ENCODE measurements at regions not wholly inside any gene's neighbourhood (a gene's known extent, or its start where the extent isn't known, plus 50 kb on each side); places are given as distances from the start of the nearest gene placed in this dataset.

- Histone ChIP-seq H3K9ac (ENCODE audit: low read depth in 2 of 2, low read length in 2 of 2) (no peak overlapping the region), H3K4me1 (no peaks in the 10 kb centered on the region), H3K27ac (no peak overlapping the region), H3K36me3 (no peaks in the 10 kb centered on the region), H3K9me3 (no peaks in the 10 kb centered on the region), H3K27me3 (no peaks in the 10 kb centered on the region), H3K4me3 (no peak overlapping the region)
- intact Hi-C loops (cut with DNase I) = no loop called here
- TF ChIP-seq CTCF (IDR thresholded peaks at IDR 0.05) = no peak
- DNase-seq = no peak
Measured at GRCh38 chr6:167735951-167736288, 90.8 kb upstream of the AFDN start.

- intact Hi-C loops (cut with DNase I) = no loop called here
- H3K9ac ChIP-seq (ENCODE audit: low read depth in 2 of 2, low read length in 2 of 2) = no peak overlapping the region
- H3K36me3 ChIP-seq = no peaks in the 10 kb centered on the region
- no peaks in the 10 kb centered on the region for H3K4me1 ChIP-seq
- no peaks in the 10 kb centered on the region for H3K27me3 ChIP-seq
- no peak for DNase-seq
- TF ChIP-seq CTCF (IDR thresholded peaks at IDR 0.05) = no peak
- H3K27ac ChIP-seq = no peak overlapping the region
- no peak overlapping the region for H3K4me3 ChIP-seq
- H3K9me3 ChIP-seq = no peaks in the 10 kb centered on the region
Measured at GRCh38 chr6:167736486-167737204, 90.1 kb upstream of the AFDN start.

GRCh38 chr6:167737205-167737830, 89.4 kb upstream of the AFDN start:
- no peaks in the 10 kb centered on the region for H3K36me3 ChIP-seq
- no peak overlapping the region for H3K4me3 ChIP-seq
- intact Hi-C loops (cut with DNase I) = no loop called here
- no peak for DNase-seq
- no peak overlapping the region for H3K27ac ChIP-seq
- H3K9me3 ChIP-seq = no peaks in the 10 kb centered on the region
- TF ChIP-seq CTCF (IDR thresholded peaks at IDR 0.05) = no peak
- no peak overlapping the region for H3K9ac ChIP-seq (ENCODE audit: low read depth in 2 of 2, low read length in 2 of 2)
- H3K27me3 ChIP-seq = no peaks in the 10 kb centered on the region
- H3K4me1 ChIP-seq = no peaks in the 10 kb centered on the region

GRCh38 chr6:167738386-167738785, 88.3 kb upstream of the AFDN start:
- Histone ChIP-seq H3K27ac (no peak overlapping the region), H3K4me1 (no peaks in the 10 kb centered on the region), H3K9ac (ENCODE audit: low read depth in 2 of 2, low read length in 2 of 2) (no peak overlapping the region), H3K4me3 (no peak overlapping the region), H3K36me3 (no peaks in the 10 kb centered on the region), H3K9me3 (no peaks in the 10 kb centered on the region), H3K27me3 (no peaks in the 10 kb centered on the region)
- no peak for TF ChIP-seq CTCF (IDR thresholded peaks at IDR 0.05)
- intact Hi-C loops (cut with DNase I) = no loop called here
- DNase-seq = no peak

- Histone ChIP-seq H3K4me3 (no peak overlapping the region), H3K36me3 (no peaks in the 10 kb centered on the region), H3K4me1 (no peaks in the 10 kb centered on the region), H3K27me3 (no peaks in the 10 kb centered on the region), H3K9me3 (no peaks in the 10 kb centered on the region), H3K27ac (no peak overlapping the region), H3K9ac (ENCODE audit: low read depth in 2 of 2, low read length in 2 of 2) (no peak overlapping the region)
- intact Hi-C loops (cut with DNase I) = no loop called here
- no peak for TF ChIP-seq CTCF (IDR thresholded peaks at IDR 0.05)
- DNase-seq = no peak
Measured at GRCh38 chr6:167739721-167740475, 86.8 kb upstream of the AFDN start.

Data from colonic mucosa (tissue), 4 donors.